CD4-positive, alpha-beta memory T cell (primary cell): ENCODE measurements at regions not wholly inside any gene's neighbourhood (a gene's known extent, or its start where the extent isn't known, plus 50 kb on each side); places are given as distances from the start of the nearest gene placed in this dataset.

Experiments used
- CTCF ChIA-PET: fragments of 350-600 bp; sonication (Branson Sonifier 250); formaldehyde crosslinking; loops from one replicate; lab custom pipeline; 2021; ENCODE audit warnings: inconsistent platforms; ENCODE audit not compliant: partially characterized antibody; lab: Charles Lee
- POLR2A ChIA-PET: fragments of 350-600 bp; sonication (Branson Sonifier 250); formaldehyde crosslinking; loops from one replicate; lab custom pipeline; 2021; ENCODE audit not compliant: partially characterized antibody; lab: Charles Lee
- DNase-seq, 5 donors: peaks; one replicate each; pipeline versions ENCODE4 v3.0.0 to v3.0.0-alpha.2; 2020 to 2022; ENCODE audit warnings: mixed read lengths in 1 of 5
- H3K27ac ChIP-seq: one replicate; pipeline ENCODE4 v1.7.0; 2013; ENCODE audit warnings: low read depth, low read length
- H3K27me3 ChIP-seq: 2 replicates; pipeline ENCODE4 v1.7.0; 2013; ENCODE audit warnings: mild to moderate bottlenecking, low read length, moderate library complexity; ENCODE audit not compliant: insufficient read depth
- H3K36me3 ChIP-seq: 2 replicates; pipeline ENCODE4 v1.7.0; 2013; ENCODE audit warnings: mild to moderate bottlenecking, low read length, moderate library complexity; ENCODE audit not compliant: insufficient read depth
- H3K4me1 ChIP-seq: 2 replicates; pipeline ENCODE4 v1.7.0; 2013; ENCODE audit warnings: mild to moderate bottlenecking, low read length, moderate library complexity; ENCODE audit not compliant: insufficient read depth
- H3K4me3 ChIP-seq, 2 donors: one replicate each; pipeline ENCODE4 v1.7.0; 2013; ENCODE audit warnings: low read length in 2 of 2, mild to moderate bottlenecking in 1 of 2
- H3K9me3 ChIP-seq, 2 donors: one replicate each; pipeline ENCODE4 v1.7.0; 2013; ENCODE audit warnings: low read length in 2 of 2, control low read depth in 1 of 2; ENCODE audit not compliant: control insufficient read depth in 1 of 2
- H3K27ac Mint-ChIP-seq, 7 donors: one replicate each; pipeline ENCODE4 v1.8.0; 2020 to 2021; ENCODE audit warnings: mixed read lengths in 7 of 7, mild to moderate bottlenecking in 6 of 7, inconsistent platforms in 3 of 7, moderate library complexity in 3 of 7
- H3K27me3 Mint-ChIP-seq, 2 donors: one replicate each; pipeline ENCODE4 v1.8.0; 2020 to 2021; ENCODE audit warnings: mixed read lengths in 2 of 2
- H3K36me3 Mint-ChIP-seq, 2 donors: one replicate each; pipeline ENCODE4 v1.8.0; 2020 to 2021; ENCODE audit warnings: mixed read lengths in 2 of 2, inconsistent platforms in 1 of 2, mild to moderate bottlenecking in 1 of 2
- H3K4me1 Mint-ChIP-seq, 4 donors: one replicate each; pipeline ENCODE4 v1.8.0; 2020 to 2021; ENCODE audit warnings: mixed read lengths in 4 of 4, mild to moderate bottlenecking in 1 of 4
- H3K4me3 Mint-ChIP-seq, 8 donors: one replicate each; pipeline ENCODE4 v1.8.0; 2020 to 2021; ENCODE audit warnings: mixed read lengths in 8 of 8, mild to moderate bottlenecking in 7 of 8, moderate library complexity in 6 of 8, inconsistent platforms in 3 of 8
- H3K9me3 Mint-ChIP-seq, 8 donors: one replicate each; pipeline ENCODE4 v1.8.0; 2020 to 2021; ENCODE audit warnings: mixed read lengths in 8 of 8, mild to moderate bottlenecking in 5 of 8, inconsistent platforms in 3 of 8, moderate library complexity in 1 of 8
- intact Hi-C: fragments of 100-400 bp; cut with micrococcal nuclease; formaldehyde crosslinking; loops from one replicate; pipeline ENCODE4 v1.15.1; 2023

GRCh38 chr6:132898376-132898775 lies 84.0 kb downstream of the RPS12 start:
- Histone ChIP-seq H3K4me1 (no peaks in the 10 kb centered on the region), H3K27me3 (no peaks in the 10 kb centered on the region), H3K27ac (no peak overlapping the region), H3K36me3 (no peaks in the 10 kb centered on the region), H3K4me3 (no peak overlapping the region), H3K9me3 (no peaks in the 10 kb centered on the region)
- no peak for DNase-seq
- Mint-ChIP-seq H3K27ac (no peak overlapping the region), H3K36me3 (no peaks in the 10 kb centered on the region), H3K4me3 (no peak overlapping the region), H3K9me3 (no peaks in the 10 kb centered on the region), H3K4me1 (no peaks in the 10 kb centered on the region), H3K27me3 (peaks cover 3 to 6% of the 10 kb centered on the region in 2 donors)
- ChIA-PET POLR2A (no interaction called here), CTCF (interaction anchor here (0.9 kb wide), 1 partner anchor 74 kb away, joined by 3 read pairs; no protein-coding TSS in a partner anchor)
- intact Hi-C loops: no loop called here

GRCh38 chr6:132900849-132901248 lies 86.5 kb downstream of the RPS12 start:
- Histone ChIP-seq H3K27me3 (no peaks in the 10 kb centered on the region), H3K36me3 (no peaks in the 10 kb centered on the region), H3K27ac (no peak overlapping the region), H3K4me3 (no peak overlapping the region), H3K9me3 (no peaks in the 10 kb centered on the region), H3K4me1 (no peaks in the 10 kb centered on the region)
- no peaks in the 10 kb centered on the region for H3K4me1 Mint-ChIP-seq
- POLR2A ChIA-PET: no interaction called here
- DNase-seq: no peak
- H3K27ac Mint-ChIP-seq: no peak overlapping the region
- H3K36me3 Mint-ChIP-seq: no peaks in the 10 kb centered on the region
- H3K27me3 Mint-ChIP-seq: peaks cover 1 to 3% of the 10 kb centered on the region in 2 donors
- H3K4me3 Mint-ChIP-seq: no peak overlapping the region
- CTCF ChIA-PET: no interaction called here
- peaks cover 0 to 2% (median 0%) of the 10 kb centered on the region in 8 donors for H3K9me3 Mint-ChIP-seq
- intact Hi-C loops: no loop called here

- intact Hi-C loops: no loop called here
- no peak overlapping the region for H3K4me3 ChIP-seq
- POLR2A ChIA-PET: no interaction called here
- CTCF ChIA-PET: no interaction called here
- Mint-ChIP-seq H3K4me3 (no peak overlapping the region), H3K9me3 (peaks cover 0 to 2% (median 0%) of the 10 kb centered on the region in 8 donors), H3K27ac (no peak overlapping the region), H3K27me3 (peaks cover 1 to 2% of the 10 kb centered on the region in 2 donors), H3K4me1 (no peaks in the 10 kb centered on the region), H3K36me3 (no peaks in the 10 kb centered on the region)
- no peaks in the 10 kb centered on the region for H3K9me3 ChIP-seq
- H3K27me3 ChIP-seq: no peaks in the 10 kb centered on the region
- no peaks in the 10 kb centered on the region for H3K4me1 ChIP-seq
- no peak overlapping the region for H3K27ac ChIP-seq
- H3K36me3 ChIP-seq: no peaks in the 10 kb centered on the region
- DNase-seq: no peak
Measured at GRCh38 chr6:132902901-132903300, 88.5 kb downstream of the RPS12 start.

GRCh38 chr6:132907231-132907630 lies 92.9 kb downstream of the RPS12 start:
- Histone ChIP-seq H3K27me3 (no peaks in the 10 kb centered on the region), H3K27ac (no peak overlapping the region), H3K4me3 (no peak overlapping the region), H3K36me3 (no peaks in the 10 kb centered on the region), H3K9me3 (no peaks in the 10 kb centered on the region), H3K4me1 (no peaks in the 10 kb centered on the region)
- Mint-ChIP-seq H3K36me3 (no peaks in the 10 kb centered on the region), H3K27ac (no peak overlapping the region), H3K4me1 (no peaks in the 10 kb centered on the region), H3K4me3 (no peak overlapping the region), H3K9me3 (peaks cover 0 to 2% (median 0%) of the 10 kb centered on the region in 8 donors), H3K27me3 (peaks cover 6% of the 10 kb centered on the region in 2 donors)
- intact Hi-C loops: no loop called here
- POLR2A ChIA-PET: no interaction called here
- CTCF ChIA-PET: no interaction called here
- no peak for DNase-seq

GRCh38 chr6:132907914-132908313 lies 93.5 kb downstream of the RPS12 start:
- H3K27ac Mint-ChIP-seq: no peak overlapping the region
- H3K4me1 Mint-ChIP-seq: no peaks in the 10 kb centered on the region
- H3K27me3 ChIP-seq: no peaks in the 10 kb centered on the region
- no peak overlapping the region for H3K4me3 ChIP-seq
- DNase-seq: no peak
- no peak overlapping the region for H3K4me3 Mint-ChIP-seq
- CTCF ChIA-PET: no interaction called here
- peaks cover 4% of the 10 kb centered on the region in 2 donors for H3K27me3 Mint-ChIP-seq
- no peaks in the 10 kb centered on the region for H3K36me3 ChIP-seq
- intact Hi-C loops: no loop called here
- POLR2A ChIA-PET: no interaction called here
- no peaks in the 10 kb centered on the region for H3K36me3 Mint-ChIP-seq
- H3K9me3 Mint-ChIP-seq: peaks cover 0 to 2% (median 0%) of the 10 kb centered on the region in 8 donors
- no peaks in the 10 kb centered on the region for H3K9me3 ChIP-seq
- no peak overlapping the region for H3K27ac ChIP-seq
- no peaks in the 10 kb centered on the region for H3K4me1 ChIP-seq

GRCh38 chr6:132909742-132910141 lies 95.4 kb downstream of the RPS12 start:
- no peak overlapping the region for H3K27ac ChIP-seq
- intact Hi-C loops: no loop called here
- no peaks in the 10 kb centered on the region for H3K36me3 Mint-ChIP-seq
- H3K27me3 Mint-ChIP-seq: peaks cover 4% of the 10 kb centered on the region in 2 donors
- H3K27ac Mint-ChIP-seq: no peak overlapping the region
- no peaks in the 10 kb centered on the region for H3K4me1 Mint-ChIP-seq
- H3K36me3 ChIP-seq: no peaks in the 10 kb centered on the region
- no peak overlapping the region for H3K4me3 Mint-ChIP-seq
- no peaks in the 10 kb centered on the region for H3K9me3 ChIP-seq
- ChIA-PET POLR2A (no interaction called here), CTCF (no interaction called here)
- peaks cover 0 to 2% (median 0%) of the 10 kb centered on the region in 8 donors for H3K9me3 Mint-ChIP-seq
- DNase-seq: no peak
- no peak overlapping the region for H3K4me3 ChIP-seq
- no peaks in the 10 kb centered on the region for H3K4me1 ChIP-seq
- H3K27me3 ChIP-seq: no peaks in the 10 kb centered on the region

- Mint-ChIP-seq H3K4me3 (no peak overlapping the region), H3K9me3 (no peaks in the 10 kb centered on the region), H3K27ac (no peak overlapping the region), H3K27me3 (peaks cover 4 to 7% of the 10 kb centered on the region in 2 donors), H3K4me1 (no peaks in the 10 kb centered on the region), H3K36me3 (no peaks in the 10 kb centered on the region)
- ChIA-PET POLR2A (no interaction called here), CTCF (no interaction called here)
- Histone ChIP-seq H3K27ac (no peak overlapping the region), H3K4me1 (no peaks in the 10 kb centered on the region), H3K9me3 (no peaks in the 10 kb centered on the region), H3K36me3 (no peaks in the 10 kb centered on the region), H3K4me3 (no peak overlapping the region), H3K27me3 (no peaks in the 10 kb centered on the region)
- no peak for DNase-seq
- intact Hi-C loops: no loop called here
Measured at GRCh38 chr6:132910759-132911158, 96.4 kb downstream of the RPS12 start.
